Activated CD8-positive, alpha-beta memory T cell treated with anti-CD3 and anti-CD28 coated beads for 1 hour (primary cell): ENCODE measurements at regions not wholly inside any gene's neighbourhood (a gene's known extent, or its start where the extent isn't known, plus 50 kb on each side); places are given as distances from the start of the nearest gene placed in this dataset.

Experiments used
- DNase-seq, 2 donors: peaks; one replicate each; pipeline ENCODE4 v3.0.0-alpha.2; 2020; ENCODE audit warnings: low read depth in 1 of 2; ENCODE audit errors: extremely low read depth in 1 of 2

DNA sequence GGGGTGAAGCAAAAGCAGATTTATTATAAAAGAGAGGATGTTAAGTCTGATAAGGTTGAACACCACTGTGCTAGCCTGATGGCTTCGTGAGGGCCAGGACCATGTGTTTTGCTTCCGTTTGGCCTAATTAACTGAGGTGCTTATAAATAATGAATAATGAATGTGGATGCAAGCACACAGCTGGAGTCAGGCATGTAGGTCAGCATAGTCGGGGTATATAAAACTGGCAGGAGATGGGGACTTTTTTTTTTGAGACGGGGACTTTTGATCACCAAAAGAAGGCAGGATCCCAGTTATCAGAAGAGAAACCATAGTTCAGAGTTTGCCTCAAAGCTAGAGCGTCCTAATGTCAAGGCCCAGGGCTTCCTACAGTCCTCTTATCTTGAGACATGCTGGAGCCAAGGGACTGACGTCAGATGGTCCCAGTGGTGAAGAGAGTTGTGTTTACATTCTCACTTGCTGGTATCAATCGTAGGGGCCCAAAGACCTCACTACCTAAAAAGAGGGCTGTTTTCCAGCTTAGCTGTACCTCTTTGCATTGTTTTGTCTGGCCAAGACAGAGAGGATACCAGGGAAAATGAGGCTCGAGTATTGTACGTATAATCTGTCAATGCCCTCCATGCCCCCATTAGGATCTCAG, 50.4 kb downstream of the RTL9 start:
- no peak for DNase-seq

DNA sequence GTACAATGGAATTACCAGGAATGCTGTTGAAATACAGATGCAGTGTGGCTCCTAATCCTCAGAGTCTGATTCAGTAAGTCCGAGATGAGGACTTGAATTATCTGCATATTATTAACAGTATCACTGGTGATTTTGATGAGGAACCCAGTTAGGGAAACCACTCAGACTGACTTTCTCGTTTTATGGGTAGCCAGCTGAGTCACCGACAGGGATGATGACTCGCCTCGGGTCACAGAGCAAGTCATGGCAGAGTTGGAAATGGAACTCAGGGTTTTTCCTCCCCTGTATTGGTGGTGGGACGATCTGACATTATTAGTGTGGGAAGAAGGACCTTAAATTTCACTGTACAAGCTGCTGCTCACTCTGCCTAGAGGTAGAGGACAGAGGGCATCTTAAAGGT, 51.3 kb downstream of the RTL9 start:
- DNase-seq, result no peak

DNA sequence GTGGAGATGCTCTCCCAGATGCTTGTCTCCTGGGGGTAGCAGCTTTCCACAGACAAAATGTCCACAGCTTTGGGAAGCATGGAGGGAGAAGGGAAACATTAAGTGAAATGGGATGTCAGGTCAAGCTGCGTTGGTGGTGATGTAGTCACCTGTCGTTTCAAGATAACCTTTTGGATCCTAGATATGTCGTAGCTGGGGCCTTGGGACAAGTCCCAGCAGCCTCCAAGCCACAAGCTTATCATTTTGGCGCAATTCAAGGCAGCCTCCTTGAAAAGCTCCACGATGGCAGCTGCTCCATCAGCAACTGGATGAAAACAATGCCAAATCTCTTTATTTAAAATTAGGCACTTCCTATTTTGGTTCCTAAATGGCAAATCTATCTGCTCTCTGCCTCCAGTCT, 52.0 kb downstream of the RTL9 start:
- DNase-seq, result no peak

DNA sequence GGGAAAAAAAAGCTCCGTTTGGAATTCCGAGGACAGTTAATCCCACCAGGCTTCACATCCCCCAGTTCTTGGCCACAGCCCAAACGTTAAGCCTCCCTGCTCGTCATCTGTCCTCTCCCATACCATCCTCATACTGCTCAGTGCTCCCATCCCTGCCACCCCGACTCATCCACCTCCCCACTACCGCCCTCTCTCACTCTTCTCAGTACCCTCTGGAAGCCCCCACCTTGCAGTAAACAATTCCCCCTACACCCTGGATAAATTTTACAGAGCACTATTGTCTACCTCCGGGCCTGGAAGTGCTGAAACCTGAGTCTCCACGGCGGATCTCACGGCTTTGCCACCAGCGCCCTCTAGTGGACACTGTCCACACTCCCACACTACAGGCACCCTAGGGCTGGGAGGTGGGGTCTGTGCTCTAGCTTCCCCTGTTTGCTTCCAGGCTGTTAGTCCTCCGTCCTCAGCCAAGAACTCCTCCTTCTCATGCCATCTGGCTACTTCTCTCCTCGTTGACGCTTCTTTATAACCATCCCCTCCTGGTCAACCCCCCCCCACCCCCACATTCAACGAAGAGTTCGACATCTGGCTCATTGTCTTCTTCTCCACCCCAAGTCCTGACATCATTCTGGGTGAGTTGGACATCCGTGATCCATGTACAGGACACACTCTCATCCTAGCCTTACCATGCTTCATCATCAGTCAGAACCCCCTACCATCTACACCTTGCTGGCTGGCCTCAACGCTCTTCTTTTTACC, 54.5 kb downstream of the RTL9 start:
- DNase-seq, result peak; percentile 37 to 45

DNA sequence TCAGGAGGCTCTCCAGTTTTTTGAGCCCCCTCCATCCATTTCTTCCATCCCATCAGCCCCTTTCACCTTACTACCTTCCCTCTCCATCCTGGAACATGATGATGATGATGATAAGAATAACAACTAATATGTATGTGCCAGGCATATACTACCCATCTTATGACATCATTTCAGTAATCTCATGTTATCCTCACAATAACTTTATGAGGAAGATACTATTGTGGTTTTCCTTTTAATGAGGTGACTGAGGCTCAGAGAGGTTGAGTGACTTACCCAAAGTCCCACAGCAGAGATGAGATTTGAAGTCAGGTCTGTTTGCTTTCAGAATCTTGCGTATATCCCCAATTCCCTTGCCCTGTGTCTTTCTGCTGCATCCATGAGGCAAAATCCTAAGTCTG, 55.1 kb downstream of the RTL9 start:
- no peak for DNase-seq

DNA sequence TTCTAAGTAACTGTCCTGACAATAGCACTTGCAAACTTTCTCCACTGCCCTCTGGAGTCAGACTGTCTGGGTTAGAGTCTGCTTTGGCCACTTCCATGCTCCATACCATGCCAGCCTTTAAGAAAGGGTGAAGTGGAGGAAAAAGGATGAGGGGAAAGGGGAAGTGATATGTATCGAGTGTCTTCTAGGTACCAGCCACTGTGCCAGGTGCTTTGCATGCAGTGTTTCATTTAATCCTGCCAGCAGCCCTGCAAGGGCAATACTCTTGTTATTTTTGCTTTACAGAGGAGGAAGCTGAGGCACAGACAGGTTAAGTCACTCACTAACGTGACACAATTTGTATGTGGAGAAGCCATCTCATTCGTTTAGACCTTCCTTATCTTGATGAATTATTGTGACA, 55.6 kb downstream of the RTL9 start:
- DNase-seq, result no peak

DNA sequence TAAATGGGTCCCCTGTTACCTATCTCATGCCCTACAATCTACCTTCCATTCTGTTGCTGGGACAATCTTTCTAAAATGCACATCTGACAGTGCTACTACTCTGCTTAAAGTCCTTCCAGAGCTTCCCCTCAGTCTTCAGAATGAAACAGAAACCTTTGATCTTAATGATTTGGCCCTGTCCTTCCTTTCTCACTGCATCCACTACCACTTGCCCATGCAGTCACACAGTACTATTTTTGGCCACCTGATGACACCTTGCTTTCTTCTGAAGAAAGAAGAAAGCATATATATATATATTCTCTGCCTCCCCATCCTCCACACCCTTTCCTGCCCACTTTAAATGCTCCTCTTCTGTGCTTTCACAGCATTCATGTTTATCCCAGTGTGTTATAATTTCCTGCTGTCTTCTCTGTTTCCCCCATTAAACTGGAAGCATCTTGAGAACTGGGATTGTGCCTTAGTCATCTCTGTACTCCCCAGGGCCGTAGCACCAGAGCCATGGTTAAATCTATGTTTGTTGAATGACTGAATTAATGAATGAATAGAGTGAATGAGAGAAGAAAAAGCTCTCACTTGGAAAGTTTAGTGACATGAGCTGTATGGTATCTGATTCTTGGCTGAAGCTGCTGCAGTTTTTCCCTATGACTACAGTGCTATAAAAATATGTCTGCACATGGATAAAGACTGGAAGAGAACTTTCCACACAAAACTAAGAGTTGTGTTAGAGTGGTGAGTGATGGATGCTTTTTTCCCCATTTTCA, 56.2 kb downstream of the RTL9 start:
- DNase-seq, result no peak

DNA sequence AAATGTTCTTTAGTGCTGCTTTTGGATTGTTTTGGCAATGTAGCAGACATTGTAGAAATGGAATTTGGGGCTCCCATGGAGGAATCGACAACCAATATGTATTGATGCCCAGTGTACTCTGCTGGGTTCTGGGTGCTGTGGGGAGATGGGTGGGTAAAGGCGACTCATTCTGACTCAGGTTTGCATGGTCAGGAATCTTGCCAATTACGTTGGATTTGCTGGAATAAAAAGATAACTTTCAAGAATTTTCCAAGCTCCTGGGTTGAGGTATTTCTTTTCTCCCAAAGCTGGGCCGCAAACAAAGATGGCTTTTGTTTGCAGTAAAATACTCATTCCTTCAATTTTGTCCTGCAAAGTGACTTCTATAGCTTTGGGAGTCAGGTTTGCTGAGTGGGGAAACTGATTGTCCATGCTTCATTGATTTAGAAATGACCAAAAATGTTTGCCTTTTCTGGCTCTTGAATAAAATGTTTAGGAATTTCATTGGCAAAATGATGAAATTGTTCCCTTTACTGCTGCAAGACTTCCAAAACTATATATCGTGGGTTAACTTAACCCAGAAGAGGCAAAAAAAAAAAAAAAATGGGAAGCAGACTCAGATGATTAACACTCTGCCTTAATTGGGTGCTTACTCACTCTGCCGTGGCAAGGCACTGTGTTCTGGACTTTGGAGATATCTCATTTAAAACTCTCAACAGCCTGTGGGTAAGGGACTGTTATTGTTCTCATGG, 57.0 kb downstream of the RTL9 start:
- DNase-seq, result no peak

DNA sequence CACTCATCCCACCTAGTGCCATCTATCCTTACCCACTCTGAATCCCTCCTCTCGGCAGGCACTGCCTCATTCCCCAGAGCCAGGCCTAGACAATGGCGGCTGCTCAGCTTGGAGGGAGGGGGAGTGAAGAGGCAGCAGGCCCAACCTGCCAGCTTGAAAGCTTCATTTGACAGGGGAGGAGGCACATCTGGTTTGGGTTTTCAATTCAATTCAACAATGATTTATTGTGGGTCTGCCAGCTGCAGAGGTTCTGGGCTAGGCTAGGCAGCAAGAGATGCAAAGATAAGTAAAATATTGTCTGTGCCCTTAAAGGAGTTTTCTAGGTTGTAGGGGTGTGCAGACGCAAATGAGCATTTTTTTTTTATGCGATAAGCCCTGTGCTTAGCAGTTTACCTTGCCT, 58.5 kb downstream of the RTL9 start:
- DNase-seq, result no peak

DNA sequence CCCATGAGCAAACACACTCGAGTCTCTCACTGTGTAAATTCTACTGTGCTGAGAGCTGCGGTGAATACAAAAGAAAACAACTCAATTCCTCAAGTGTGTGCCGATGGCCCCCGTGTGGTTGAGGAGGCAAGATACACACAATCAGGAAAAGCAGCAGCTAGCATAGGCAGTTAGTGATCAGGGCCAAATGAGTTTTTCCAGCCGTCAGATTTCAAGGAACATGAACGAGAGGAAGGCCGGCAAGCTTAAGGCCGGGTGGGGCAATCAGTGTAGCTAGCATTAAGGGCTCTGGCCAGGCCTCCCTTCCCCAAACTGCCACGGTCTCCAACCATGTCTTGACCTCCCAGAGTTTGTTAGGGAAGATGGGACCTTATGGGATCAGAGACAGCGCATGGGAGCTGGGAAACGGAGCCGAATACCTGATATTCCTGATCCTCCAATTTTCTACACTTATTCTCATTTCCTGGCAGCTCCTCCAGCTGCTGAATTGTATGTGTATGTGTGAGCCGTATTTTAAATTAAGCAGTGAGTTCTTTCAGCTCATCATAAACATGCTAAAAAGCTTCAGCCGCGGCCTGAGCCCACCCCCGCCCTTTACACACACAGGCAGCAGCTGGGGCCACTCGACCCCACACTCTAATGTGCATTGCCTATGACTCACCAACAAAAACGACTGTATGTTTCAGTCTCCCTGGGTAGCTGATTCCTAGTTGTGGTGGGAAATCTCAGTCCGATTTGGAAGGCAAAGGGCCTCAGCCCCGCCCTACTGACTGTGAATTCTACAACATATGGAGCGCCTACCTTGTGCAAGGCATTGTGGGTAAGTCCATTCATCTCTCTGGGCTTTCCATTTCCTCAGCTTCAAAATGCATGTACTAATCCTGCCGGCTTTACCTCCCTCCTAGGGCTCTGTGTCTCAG, 59.9 kb downstream of the RTL9 start:
- no peak for DNase-seq

DNA sequence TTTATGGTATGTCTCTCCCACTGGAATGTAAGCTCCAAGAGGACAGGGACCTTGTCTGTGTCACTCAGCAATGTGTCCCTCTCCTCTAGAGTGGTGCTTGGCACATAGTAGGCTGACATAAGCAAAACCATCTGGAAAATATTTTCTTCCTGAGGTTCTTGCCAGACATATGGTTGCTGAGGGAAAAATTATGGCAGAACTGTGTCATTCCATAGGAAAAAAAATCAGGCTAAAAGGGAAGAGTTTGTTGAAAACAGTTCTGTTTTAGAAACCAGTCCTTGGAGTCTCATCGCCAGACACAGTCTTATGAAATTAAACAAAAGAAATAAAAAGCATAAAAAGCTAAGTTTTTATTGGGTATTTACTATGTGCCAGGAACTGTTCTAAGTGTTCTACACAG, 60.9 kb downstream of the RTL9 start:
- no peak for DNase-seq

DNA sequence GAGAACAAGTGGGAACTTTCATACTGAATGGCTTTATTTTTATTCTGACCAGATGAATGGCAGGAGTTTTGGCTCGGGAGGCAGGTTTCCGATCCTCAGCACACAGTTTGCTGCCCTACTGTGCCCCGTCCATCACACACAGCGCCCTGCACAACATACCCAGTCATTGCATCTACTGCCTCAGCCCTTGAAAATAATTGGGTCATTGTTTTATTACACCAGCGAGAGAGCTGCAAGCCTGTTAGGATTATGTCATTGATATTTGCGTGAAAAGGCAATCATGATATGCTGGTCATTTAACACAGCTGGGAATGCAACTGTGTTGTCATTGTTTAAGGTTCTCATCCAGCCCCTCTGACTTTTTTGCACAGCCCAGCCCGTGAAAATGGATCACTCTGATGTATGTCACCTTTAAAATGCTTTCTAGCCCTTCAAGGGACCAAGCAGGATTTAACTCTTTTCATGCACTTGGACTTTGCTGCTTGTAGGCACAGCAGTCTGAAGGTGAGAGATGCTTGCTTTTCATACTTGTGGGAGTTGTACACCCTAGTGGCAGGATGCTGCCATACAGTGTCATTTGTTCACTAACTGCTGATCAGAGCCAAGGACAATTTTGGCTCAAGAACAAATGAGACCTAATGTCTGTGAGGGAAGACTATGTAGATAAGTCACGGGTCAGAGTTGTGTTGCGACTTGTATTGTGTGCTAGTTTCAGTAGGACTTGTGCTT, 62.3 kb downstream of the RTL9 start:
- no peak for DNase-seq

DNA sequence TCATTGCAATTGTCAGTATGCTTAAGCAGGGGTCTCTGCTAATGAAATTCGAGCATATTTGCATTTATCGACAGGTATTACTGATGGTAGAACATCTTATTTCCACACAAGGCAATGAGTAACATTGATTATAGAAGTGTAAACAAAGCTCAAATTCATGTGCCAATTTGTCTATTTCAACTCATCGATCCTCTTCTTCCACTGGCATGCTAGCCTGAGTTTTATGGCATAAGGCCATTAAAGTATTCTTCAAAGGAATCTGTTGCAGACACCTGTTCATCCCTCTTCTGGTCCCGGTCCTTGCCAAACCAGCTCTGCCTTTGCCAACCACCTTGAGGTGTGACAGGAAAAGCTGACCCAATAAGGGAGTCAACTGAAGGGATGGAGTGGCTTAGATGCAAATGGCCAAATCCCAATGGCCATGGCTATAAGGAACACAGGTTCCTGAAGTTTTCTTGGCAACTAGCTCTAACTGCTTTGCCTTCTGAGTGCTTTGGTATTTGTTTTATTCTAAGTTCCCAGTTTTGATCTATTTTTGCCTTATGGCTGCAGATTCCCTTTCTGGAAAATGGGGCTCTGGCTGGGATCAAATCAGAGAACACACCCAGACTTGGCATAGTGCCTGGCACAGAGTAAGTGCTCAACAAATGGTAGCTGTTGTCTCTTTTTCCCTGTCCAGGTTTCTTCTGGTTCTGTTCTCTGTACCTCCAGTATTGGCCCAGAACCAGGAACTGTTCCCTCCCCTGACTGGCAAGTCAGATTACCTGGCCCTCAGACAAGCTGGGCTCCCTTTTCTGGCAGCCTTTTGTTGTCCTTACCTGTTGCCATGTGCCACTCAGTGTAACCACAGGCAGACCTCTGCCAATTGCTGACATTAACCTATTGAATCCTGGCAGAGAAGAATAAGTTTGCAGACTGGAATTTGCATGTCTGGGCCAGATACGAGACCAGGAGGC, 63.1 kb downstream of the RTL9 start:
- no peak for DNase-seq

DNA sequence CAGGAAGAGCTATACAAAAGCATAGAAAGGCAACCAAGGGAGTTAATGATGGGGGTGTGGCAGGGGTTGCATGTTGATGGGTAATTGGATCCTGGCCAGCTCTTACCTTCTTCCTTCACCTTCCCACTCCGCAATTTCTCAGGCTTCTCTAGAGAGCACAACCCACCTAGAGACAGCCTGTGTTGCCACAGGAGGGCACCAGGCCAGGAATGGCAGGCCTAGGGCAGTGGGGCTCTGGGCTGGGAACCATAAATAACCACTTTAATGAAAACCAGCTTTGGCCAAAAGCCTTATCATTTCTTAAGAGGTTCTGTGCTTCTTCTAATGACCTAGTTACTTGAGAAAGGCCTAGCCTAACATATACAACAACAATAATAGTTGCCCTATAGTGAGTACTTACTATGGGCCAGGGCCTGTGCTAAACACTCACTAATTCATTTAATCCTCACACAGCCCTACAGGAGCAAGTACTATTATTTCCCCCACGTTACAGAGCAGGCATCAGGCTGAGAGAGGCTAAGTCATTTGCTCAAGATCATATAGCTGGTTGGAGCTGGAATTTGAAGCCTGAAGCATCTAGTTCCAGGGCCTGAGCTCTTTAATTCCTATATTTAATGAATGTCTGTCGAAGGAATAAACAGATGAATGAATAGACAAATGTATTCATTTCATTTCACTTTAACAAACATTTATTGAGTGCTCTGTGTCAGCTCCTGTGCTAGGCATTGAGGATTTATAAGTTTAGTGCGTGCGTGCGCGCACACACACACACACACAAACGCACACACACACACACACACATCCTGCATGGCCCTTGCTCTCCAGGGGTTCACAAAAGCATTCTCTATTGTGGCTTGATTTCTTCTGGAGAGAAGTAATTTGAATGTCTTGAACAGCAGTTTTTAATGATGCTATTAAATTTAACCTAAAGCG, 66.8 kb downstream of the RTL9 start:
- DNase-seq, result no peak

DNA sequence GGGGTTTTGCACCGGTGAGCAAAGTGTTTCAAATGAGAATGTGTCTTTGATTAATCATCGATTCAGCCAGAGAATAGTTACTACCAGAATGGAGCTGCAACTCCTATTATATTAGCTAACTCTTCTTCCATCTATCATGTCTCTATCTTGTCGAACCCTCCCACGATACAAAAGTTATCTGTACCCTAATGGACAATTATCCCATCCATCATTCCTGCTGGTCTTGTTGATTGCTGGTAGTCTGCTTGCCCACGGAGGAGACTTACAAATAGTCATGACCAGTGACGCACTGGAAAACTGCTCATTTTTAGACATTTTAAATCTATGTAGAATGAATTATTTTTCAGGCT, 67.5 kb downstream of the RTL9 start:
- DNase-seq, result no peak

DNA sequence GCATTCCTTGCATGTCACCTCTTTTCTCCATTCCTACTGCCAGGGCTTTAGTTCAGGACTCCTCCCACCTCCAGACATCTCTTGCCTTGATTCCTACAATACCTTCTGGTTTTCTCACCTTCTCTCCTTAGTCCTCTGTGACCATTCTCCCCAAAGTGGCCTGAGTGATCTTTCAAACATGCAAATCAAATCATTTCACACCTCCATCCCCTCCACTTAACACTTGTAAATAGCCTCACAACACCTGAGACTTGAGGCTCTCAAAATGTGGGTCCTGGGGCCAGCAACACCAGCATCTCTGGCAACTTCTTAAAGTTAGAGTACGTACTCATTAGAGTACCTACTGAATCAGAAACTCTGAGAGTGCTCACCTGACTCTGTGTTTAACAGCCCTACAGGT, 68.4 kb downstream of the RTL9 start:
- DNase-seq, result no peak

DNA sequence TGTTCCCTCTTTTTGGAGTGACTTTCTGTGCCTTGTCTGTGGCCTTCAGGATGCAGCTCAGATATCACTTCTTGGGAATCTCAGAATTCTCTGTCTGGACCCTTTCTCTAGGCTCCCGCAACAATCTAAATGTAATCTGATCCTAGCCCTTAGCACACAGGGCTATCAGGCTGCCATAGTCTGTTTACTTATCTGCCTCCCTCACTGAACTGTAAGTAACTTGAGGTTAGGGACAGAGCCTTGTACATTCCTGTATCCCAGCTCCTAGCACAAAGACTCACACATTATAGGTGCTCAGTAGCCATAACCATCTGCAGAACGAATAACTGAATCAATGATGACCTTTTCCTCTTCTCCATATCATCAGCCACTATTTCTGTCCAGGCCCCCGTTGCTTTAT, 69.5 kb downstream of the RTL9 start:
- no peak for DNase-seq
